HL-60 (cell line): ENCODE measurements at regions not wholly inside any gene's neighbourhood (a gene's known extent, or its start where the extent isn't known, plus 50 kb on each side); places are given as distances from the start of the nearest gene placed in this dataset.

Experiments
- DNase-seq, 2 experiments: peaks; one replicate each; pipeline ENCODE4 v3.0.0-alpha.2; 2010 to 2020; ENCODE audit warnings: low read depth in 1 of 2, low spot score in 1 of 2
- H3K27ac ChIP-seq: fragments of 250-450 bp; sonication (Bioruptor Pico); replicated peaks from 2 replicates; pipeline ENCODE4 v1.5.1; 2020; ENCODE audit warnings: mild to moderate bottlenecking, moderate library complexity
- H3K27me3 ChIP-seq: fragments of 250-450 bp; sonication (Bioruptor Pico); 2 replicates; pipeline ENCODE4 v1.5.1; 2021; ENCODE audit warnings: mild to moderate bottlenecking, moderate library complexity; ENCODE audit not compliant: insufficient read depth, poor library complexity, severe bottlenecking
- H3K4me3 ChIP-seq: replicated peaks from 2 replicates; pipeline ENCODE4 v1.5.1; 2011; ENCODE audit warnings: mild to moderate bottlenecking, control low read depth, low read length; ENCODE audit not compliant: insufficient read depth
- CTCF ChIP-seq: IDR thresholded peaks from one replicate; pipeline ENCODE4 v1.5.1; 2011; ENCODE audit warnings: low read length, control low read depth, inconsistent platforms; ENCODE audit not compliant: insufficient read depth
- GABPA ChIP-seq: IDR thresholded peaks from 2 replicates; pipeline ENCODE4 v1.6.1; 2012; ENCODE audit warnings: low read depth
- POLR2AphosphoS5 ChIP-seq: IDR thresholded peaks from 2 replicates; pipeline ENCODE4 v1.6.1; 2012; ENCODE audit warnings: low read depth
- REST ChIP-seq: IDR thresholded peaks from 2 replicates; pipeline ENCODE4 v1.6.1; 2012; ENCODE audit warnings: low read depth; ENCODE audit not compliant: insufficient replicate concordance
- SPI1 ChIP-seq: IDR thresholded peaks from 2 replicates; pipeline ENCODE4 v1.6.1; 2012; ENCODE audit warnings: low read depth, mild to moderate bottlenecking, borderline replicate concordance

GRCh38 chr12:77372026-77372425 is 306.7 kb upstream of the E2F7 start:
- no peak overlapping the region for H3K4me3 ChIP-seq
- no peak for TF ChIP-seq POLR2AphosphoS5
- H3K27ac ChIP-seq, result no peak overlapping the region
- no peak for DNase-seq
- H3K27me3 ChIP-seq, result no peaks in the 10 kb centered on the region

- Histone ChIP-seq H3K27ac (no peak overlapping the region), H3K4me3 (no peak overlapping the region), H3K27me3 (no peaks in the 10 kb centered on the region)
- TF ChIP-seq SPI1 (no peak), CTCF (no peak), POLR2AphosphoS5 (no peak), GABPA (no peak), REST (no peak)
- no peak for DNase-seq
These were observed 303.0 kb upstream of the E2F7 start for GRCh38 chr12:77368379-77368778.

DNA sequence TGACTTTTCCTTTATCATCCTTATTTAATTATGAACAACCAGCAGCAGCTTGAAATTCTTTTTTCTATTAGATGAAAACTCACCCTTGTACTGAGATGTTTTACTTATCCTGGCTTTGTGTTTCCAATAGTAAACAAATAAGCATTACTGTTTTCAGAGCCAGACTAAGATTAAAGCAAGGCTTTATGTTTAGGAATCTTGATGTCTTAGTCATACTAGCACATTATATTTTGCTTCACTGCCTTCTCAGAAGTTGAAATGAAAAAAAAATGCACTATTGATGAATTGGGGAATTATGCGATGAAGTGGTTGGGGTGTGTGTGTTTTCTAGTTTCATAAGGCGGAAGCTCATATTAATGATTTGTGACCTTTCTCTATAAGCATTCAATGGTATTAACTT is 301.2 kb upstream of the E2F7 start:
- Histone ChIP-seq H3K27me3 (no peaks in the 10 kb centered on the region), H3K4me3 (no peak overlapping the region), H3K27ac (no peak overlapping the region)
- no peak for DNase-seq
- TF ChIP-seq SPI1, result no peak

DNA sequence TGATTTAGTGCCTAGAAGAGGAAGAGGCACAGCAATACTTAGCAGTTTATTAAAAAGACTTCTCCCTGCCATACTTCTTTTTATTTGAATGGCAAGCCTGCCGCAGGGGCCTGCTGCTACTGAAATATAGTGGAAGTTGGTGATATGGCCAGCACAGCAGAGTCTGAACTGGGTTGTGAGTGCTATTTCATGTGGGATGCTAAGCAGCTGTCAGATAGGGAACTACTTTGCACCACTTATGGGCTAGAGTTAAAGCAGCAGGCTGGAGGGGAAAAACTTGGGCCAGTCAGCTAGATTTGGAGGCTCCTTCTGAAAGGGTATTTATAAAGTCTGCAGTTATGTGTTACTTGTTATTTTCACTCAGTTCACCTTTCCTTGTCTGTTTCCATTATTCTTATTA is 299.0 kb upstream of the E2F7 start:
- H3K4me3 ChIP-seq, result no peak overlapping the region
- DNase-seq, result no peak
- TF ChIP-seq SPI1, result no peak
- no peak for TF ChIP-seq GABPA
- no peak for TF ChIP-seq REST
- TF ChIP-seq POLR2AphosphoS5, result no peak
- TF ChIP-seq CTCF, result no peak
- no peaks in the 10 kb centered on the region for H3K27me3 ChIP-seq
- no peak overlapping the region for H3K27ac ChIP-seq

GRCh38 chr12:77362509-77363210 is 297.3 kb upstream of the E2F7 start:
- no peaks in the 10 kb centered on the region for H3K27me3 ChIP-seq
- TF ChIP-seq GABPA (no peak), REST (no peak), CTCF (no peak), POLR2AphosphoS5 (no peak), SPI1 (no peak)
- no peak for DNase-seq
- no peak overlapping the region for H3K27ac ChIP-seq
- no peak overlapping the region for H3K4me3 ChIP-seq
